ENCODE measurements at regions not wholly inside any gene's neighbourhood (a gene's known extent, or its start where the extent isn't known, plus 50 kb on each side); places are given as distances from the start of the nearest gene placed in this dataset.

GRCh38 chr5:133789428-133789827 lies 177.1 kb upstream of the FSTL4 start:
- no peak overlapping the region for H3K4me3 ChIP-seq (ENCODE audit: low read length)
- no peak for TF ChIP-seq CTCF (IDR thresholded peaks at IDR 0.05; ENCODE audit: insufficient read depth, low read depth, low read length, missing control alignments)
- DNase-seq (ENCODE audit: low read depth): no peak

GRCh38 chr5:133788121-133788520 lies 175.8 kb upstream of the FSTL4 start:
- TF ChIP-seq CTCF (IDR thresholded peaks at IDR 0.05; ENCODE audit: insufficient read depth, low read depth, low read length, missing control alignments): no peak
- DNase-seq (ENCODE audit: low read depth): no peak
- no peak overlapping the region for H3K4me3 ChIP-seq (ENCODE audit: low read length)

- no peak for TF ChIP-seq CTCF (IDR thresholded peaks at IDR 0.05; ENCODE audit: insufficient read depth, low read depth, low read length, missing control alignments)
- no peak for DNase-seq (ENCODE audit: low read depth)
- H3K4me3 ChIP-seq (ENCODE audit: low read length): no peak overlapping the region
These were observed 174.1 kb upstream of the FSTL4 start for GRCh38 chr5:133786420-133786819.

- no peak for TF ChIP-seq CTCF (IDR thresholded peaks at IDR 0.05; ENCODE audit: insufficient read depth, low read depth, low read length, missing control alignments)
- no peak overlapping the region for H3K4me3 ChIP-seq (ENCODE audit: low read length)
- DNase-seq (ENCODE audit: low read depth): peak; percentile 8
These were observed 172.8 kb upstream of the FSTL4 start for GRCh38 chr5:133785182-133785581.

GRCh38 chr5:133783481-133783880 lies 171.1 kb upstream of the FSTL4 start:
- no peak overlapping the region for H3K4me3 ChIP-seq (ENCODE audit: low read length)
- TF ChIP-seq CTCF (IDR thresholded peaks at IDR 0.05; ENCODE audit: insufficient read depth, low read depth, low read length, missing control alignments): no peak
- DNase-seq (ENCODE audit: low read depth): no peak

GRCh38 chr5:133782736-133783135 lies 170.4 kb upstream of the FSTL4 start:
- no peak for DNase-seq (ENCODE audit: low read depth)
- TF ChIP-seq CTCF (IDR thresholded peaks at IDR 0.05; ENCODE audit: insufficient read depth, low read depth, low read length, missing control alignments): no peak
- H3K4me3 ChIP-seq (ENCODE audit: low read length): no peak overlapping the region

- TF ChIP-seq CTCF (IDR thresholded peaks at IDR 0.05; ENCODE audit: insufficient read depth, low read depth, low read length, missing control alignments): no peak
- H3K4me3 ChIP-seq (ENCODE audit: low read length): no peak overlapping the region
- DNase-seq (ENCODE audit: low read depth): no peak
These were observed 169.3 kb upstream of the FSTL4 start for GRCh38 chr5:133781436-133782225.
